Chondrocyte (in vitro differentiated cells): ENCODE measurements at regions not wholly inside any gene's neighbourhood (a gene's known extent, or its start where the extent isn't known, plus 50 kb on each side); places are given as distances from the start of the nearest gene placed in this dataset.

Experiments used
- DNase-seq: peaks from one replicate; pipeline ENCODE4 v3.0.0; 2021; ENCODE audit warnings: mixed read lengths, low spot score
- H3K27ac Mint-ChIP-seq: one replicate; pipeline ENCODE4 v1.8.0; 2021; ENCODE audit warnings: mild to moderate bottlenecking, moderate library complexity, mixed read lengths; ENCODE audit not compliant: unreplicated experiment
- H3K27me3 Mint-ChIP-seq: 2 replicates; pipeline ENCODE4 v1.8.0; 2021; ENCODE audit warnings: low read depth, mixed read lengths
- H3K36me3 Mint-ChIP-seq: 2 replicates; pipeline ENCODE4 v1.8.0; 2021; ENCODE audit warnings: low read depth, mixed read lengths
- H3K4me1 Mint-ChIP-seq: 2 replicates; pipeline ENCODE4 v1.8.0; 2021; ENCODE audit warnings: low read depth, mild to moderate bottlenecking, mixed read lengths
- H3K4me3 Mint-ChIP-seq: one replicate; pipeline ENCODE4 v1.8.0; 2021; ENCODE audit warnings: mild to moderate bottlenecking, moderate library complexity, mixed read lengths; ENCODE audit not compliant: unreplicated experiment
- H3K9me3 Mint-ChIP-seq: 2 replicates; pipeline ENCODE4 v1.8.0; 2021; ENCODE audit warnings: low read depth, mixed read lengths
- CTCF ChIP-seq: fragments of 200-600 bp; sonication (generic); IDR thresholded peaks from 2 replicates; pipeline ENCODE4 v1.5.0; 2021; ENCODE audit warnings: antibody characterized with exemption, mild to moderate bottlenecking, moderate library complexity

- Mint-ChIP-seq H3K4me3 (no peak overlapping the region), H3K9me3 (no peaks in the 10 kb centered on the region), H3K4me1 (peaks cover 49% of the 10 kb centered on the region), H3K36me3 (no peaks in the 10 kb centered on the region), H3K27me3 (no peaks in the 10 kb centered on the region), H3K27ac (no peak overlapping the region)
- no peak for DNase-seq
- TF ChIP-seq CTCF, result no peak
These were observed 153.5 kb upstream of the IL12A start for GRCh38 chr3:159835126-159835525.

- Mint-ChIP-seq H3K36me3 (no peaks in the 10 kb centered on the region), H3K27me3 (no peaks in the 10 kb centered on the region), H3K9me3 (no peaks in the 10 kb centered on the region), H3K27ac (peak overlapping the region; percentile 56), H3K4me1 (peaks cover 58% of the 10 kb centered on the region), H3K4me3 (no peak overlapping the region)
- TF ChIP-seq CTCF, result no peak
- no peak for DNase-seq
These were observed 150.9 kb upstream of the IL12A start for GRCh38 chr3:159837725-159838124.

DNA sequence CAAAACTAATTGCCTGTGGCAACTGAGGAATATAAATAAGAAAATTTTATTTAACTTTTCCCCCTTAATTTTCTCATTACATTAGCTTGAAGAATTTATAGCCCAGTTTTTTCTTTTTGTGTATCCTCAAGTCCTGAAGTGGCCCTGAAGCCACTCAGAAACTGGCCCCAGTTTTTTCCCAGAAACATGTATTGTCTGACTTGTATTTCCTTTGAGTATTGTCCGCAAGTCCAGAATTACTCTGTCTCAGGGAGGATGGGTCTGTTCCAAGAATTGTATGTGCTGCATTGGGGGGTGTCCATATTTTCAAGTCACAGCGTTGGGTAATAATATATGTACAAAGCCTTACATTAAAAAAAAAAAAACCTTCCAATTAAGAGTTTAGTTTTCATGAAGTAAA, 149.7 kb upstream of the IL12A start:
- no peak overlapping the region for H3K27ac Mint-ChIP-seq
- DNase-seq, result no peak
- no peaks in the 10 kb centered on the region for H3K36me3 Mint-ChIP-seq
- H3K27me3 Mint-ChIP-seq, result no peaks in the 10 kb centered on the region
- no peaks in the 10 kb centered on the region for H3K9me3 Mint-ChIP-seq
- H3K4me1 Mint-ChIP-seq, result peaks cover 61% of the 10 kb centered on the region
- no peak for TF ChIP-seq CTCF
- no peak overlapping the region for H3K4me3 Mint-ChIP-seq

DNA sequence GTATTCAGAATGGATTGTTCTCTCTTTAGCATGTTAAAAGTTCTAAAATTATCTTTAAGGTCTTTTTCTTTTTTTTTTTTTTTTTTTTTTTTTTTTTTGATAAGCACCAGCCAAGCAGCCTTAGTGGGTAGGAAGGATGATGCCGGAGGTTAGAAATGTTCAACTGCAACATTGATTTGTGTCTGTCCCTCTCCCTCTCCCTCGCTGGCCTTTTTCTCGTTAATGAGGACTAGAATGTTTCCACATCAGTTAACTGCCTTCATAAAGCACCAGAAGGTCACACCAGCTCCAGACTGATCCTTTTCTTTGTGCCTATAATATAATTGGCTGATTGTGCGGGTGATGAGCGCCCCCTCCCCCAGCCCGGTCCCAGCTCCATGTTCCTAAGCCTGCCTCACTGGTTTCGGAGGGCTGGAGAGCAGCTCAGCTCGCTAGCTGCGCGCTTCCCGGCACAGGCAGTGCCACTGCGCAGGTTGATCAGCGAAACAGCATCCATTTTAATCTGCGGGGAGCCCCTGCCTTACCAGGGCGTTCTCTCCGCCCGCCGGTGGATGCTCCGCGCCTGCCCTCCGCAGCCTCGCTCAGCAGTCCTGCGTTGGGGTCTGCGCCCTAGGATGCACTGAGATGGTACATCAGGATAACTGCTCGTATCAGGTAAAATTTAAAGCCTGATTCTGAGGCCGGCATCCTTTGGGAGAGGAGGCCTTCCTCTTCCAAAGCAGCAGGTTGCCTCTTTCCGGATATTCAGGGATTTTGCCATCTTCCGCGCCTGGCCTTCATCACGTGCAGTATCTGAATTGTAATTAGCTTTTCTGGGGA, 148.9 kb upstream of the IL12A start, which contains the start of gene SCHIP1:
TSS of gene SCHIP1 (plus strand) at position 301 of the 819 bp plus-strand sequence.
- peak within 1 kb of the TSS; percentile 85 for H3K27ac Mint-ChIP-seq
- no peak for TF ChIP-seq CTCF
- H3K36me3 Mint-ChIP-seq, result no peaks in the 10 kb centered on the region
- no peak for DNase-seq
- H3K4me1 Mint-ChIP-seq, result peaks cover 69% of the 10 kb centered on the region
- no peaks in the 10 kb centered on the region for H3K9me3 Mint-ChIP-seq
- peak within 1 kb of the TSS; percentile 62 for H3K4me3 Mint-ChIP-seq
- H3K27me3 Mint-ChIP-seq, result no peaks in the 10 kb centered on the region

GRCh38 chr3:159840703-159841299, 147.8 kb upstream of the IL12A start:
- Mint-ChIP-seq H3K36me3 (no peaks in the 10 kb centered on the region), H3K27me3 (no peaks in the 10 kb centered on the region), H3K27ac (peak overlapping the region; percentile 69), H3K4me3 (peak overlapping the region; percentile 2), H3K4me1 (peaks cover 73% of the 10 kb centered on the region), H3K9me3 (no peaks in the 10 kb centered on the region)
- DNase-seq, result no peak
- no peak for TF ChIP-seq CTCF
